NCI-H345 treated with DMSO at 0.1 percent for 48 hours (cell line): ENCODE measurements at regions not wholly inside any gene's neighbourhood (a gene's known extent, or its start where the extent isn't known, plus 50 kb on each side); places are given as distances from the start of the nearest gene placed in this dataset.

Experiments
- DNase-seq: peaks from one replicate; lab custom pipeline; 2025; ENCODE audit not compliant: unreplicated experiment; lab: John Stamatoyannopoulos, UW

DNA sequence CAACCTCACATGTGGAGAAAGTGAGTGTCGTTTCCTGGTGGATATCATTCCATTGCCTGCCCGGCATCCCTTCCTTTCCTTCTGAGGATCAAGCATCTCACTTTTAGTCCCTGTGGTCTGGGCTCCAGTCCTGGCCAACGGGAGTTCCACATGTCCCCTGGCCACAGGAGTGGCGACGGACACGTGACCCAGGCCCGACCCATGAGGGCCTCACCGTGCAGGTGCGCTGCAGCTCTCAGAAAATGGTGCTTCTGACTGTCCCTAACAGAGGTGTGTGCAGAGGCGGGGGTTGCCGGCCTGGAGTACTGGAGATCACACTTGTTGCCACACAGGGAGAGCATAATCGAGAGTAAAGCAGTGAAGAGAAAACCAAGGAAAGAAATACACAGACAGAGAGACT lies 476.9 kb upstream of the FRG1 start:
- DNase-seq, result no peak

DNA sequence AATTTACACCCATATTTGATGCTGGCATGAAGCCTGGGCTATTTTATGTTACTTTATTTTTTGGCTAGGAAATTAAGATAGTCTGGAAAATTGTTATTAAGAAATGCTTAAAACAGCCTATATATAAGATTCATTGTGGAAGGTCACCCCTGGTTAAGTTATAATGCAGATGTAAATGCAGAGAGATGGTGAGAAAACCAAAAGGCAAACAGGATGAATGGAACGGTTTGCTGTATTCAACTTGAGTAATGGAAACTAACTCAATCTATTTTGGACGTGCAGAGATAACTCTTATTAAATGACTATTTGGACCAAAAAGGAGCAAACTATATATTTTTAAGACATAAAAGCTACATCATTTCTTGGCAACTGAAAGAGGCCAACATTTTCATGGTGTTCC lies 446.3 kb upstream of the FRG1 start:
- DNase-seq, result no peak

DNA sequence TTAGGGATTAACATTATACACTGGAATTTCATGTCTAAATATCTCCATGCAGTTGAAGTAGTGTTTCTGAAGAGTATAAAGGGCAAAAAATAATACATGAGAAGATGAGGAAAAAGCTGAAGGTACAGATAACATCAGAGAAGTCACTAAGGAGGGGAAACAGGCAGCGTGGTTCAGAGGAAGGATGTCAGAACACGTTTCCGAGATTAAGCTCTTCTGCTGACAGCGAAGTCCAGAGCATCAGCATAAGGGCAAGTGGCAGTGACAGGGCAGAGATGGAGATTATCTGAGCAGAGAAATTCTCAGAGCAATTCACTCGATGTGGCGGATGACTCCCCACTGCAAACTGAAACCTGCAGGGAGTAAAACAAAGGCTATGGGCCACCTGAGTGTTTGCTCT lies 443.2 kb upstream of the FRG1 start:
- no peak for DNase-seq

DNA sequence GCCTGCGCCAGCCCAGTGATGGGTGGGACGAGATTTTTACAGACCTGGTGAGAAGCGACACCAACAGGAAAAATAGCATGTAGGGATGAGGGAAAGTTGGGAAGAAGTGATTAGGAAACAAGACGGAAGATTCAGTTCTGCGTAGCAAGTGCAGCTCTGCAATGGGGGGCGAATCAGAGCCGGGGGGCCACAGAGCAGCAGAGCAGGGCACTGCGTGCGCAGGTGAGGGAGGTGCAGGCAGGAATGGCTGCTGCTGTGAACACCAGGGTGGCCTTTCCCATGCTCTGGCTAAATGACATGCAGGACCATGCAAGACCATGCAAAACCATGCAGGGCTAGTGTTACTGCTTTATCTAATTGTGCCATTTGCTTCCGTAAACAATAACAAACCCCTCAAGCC lies 442.7 kb upstream of the FRG1 start:
- DNase-seq, result no peak

DNA sequence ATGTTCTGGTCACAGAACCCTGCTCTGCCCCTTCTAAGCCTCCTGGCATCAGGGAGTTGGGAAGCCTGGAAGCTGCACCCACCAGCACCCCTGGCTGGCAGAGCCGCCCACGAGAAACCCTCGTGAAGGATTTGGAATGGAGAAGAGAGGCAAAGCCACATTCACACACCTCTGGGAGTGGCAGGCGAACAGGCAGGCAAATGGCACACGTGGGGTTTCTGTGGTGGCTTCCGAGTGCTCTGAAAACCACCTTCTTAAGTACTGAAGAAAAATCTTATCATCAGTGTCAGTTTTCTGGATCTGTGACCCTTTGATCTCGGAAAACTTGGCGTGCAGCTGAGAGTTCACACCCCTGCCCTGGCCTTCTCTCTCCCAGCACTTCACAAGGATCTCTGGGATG lies 442.2 kb upstream of the FRG1 start:
- DNase-seq, result no peak

DNA sequence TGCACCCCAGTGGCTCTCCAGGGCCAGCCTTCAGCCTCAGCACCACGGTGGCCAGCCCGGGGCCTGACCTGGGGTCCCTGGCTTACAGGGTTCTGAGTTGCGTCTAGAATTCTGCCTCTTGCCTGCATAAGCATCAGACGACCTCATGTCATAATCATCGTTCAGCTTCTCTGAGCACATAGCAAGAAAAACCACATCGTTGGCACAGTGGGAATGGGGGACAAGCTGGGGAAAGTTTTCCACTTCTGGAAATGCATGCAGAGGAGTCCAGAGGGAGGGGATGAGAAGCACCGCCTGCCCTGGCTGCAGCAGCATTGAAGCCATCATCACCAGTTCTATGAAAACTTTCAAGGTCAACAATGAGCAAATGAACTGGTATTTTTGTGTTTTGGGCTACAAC lies 441.0 kb upstream of the FRG1 start:
- no peak for DNase-seq

DNA sequence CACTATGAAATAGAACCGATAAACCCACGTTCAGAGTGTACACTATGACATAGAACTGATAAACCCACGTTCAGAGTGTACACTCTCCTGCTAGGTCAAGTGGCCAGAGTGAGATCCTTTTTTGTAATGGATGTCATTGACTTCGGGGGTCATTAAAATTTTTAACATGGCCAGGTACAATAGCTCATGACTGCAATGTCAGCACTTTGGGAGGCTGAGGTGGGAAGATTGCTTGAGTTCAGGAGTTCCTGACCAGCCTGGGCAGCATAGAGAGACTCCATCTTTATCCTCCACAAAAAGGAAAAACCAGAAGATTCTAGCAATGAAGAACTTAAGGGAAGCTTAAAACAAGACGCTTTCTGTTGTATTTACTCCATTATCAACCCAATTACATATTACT lies 439.7 kb upstream of the FRG1 start:
- DNase-seq, result no peak

DNA sequence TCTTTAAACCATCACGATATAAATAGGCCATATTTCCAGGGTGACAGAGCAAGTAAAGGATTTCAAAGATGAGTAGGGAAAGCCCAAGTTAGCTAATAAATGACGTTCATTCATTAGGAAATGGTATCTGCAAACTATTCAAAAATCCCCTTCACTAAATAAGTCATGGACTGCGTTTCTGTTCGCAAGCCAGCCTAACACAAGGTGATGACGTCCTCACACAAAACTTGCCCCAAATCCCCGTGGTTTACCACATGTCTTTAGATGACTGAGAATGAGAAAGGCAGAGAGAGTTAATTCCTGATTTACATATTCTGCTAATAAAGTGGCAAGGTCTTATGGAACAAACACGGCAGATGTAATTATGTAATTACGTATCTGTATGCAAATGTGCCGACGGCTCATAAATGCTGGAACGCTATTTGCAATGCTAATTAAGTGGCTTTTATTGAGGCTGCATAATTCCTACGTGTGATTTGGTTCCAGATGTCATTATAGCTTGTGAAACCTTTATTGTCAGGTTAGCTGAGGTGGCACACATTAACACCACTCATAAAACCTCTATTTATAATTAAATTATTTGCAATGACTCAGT lies 437.7 kb upstream of the FRG1 start:
- no peak for DNase-seq

DNA sequence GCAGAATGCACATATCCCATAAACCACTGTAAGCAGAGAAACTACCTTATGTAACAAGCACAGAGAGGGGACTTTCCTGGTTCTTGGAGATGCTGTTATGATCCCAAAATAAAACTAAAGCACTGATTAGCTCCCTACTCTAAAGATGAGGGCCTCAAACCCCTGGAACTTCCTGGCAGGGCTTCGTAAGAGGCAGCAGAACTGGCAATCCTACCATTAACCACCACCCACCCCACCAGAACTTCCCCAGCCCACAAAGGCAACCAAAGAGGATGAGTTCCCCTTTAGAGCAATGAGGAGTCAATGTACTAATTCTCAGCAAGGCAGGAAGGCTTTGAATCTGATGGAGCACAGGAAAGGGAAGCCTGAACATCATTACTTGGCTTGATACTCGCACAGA lies 436.5 kb upstream of the FRG1 start:
- DNase-seq, result no peak

DNA sequence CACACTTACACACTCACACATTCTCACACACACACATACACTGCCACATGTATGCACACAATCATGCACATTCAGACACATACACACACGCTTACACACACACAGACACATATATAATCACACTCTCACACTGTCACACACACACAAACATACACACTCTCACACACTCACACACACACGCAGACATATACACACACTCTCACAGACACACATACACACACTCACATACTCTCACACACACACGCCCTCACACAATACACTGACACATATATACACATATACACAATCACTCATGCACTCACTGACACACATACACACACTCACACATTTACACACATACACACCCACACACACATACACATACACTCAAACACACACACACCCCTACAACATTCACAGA lies 435.3 kb upstream of the FRG1 start:
- DNase-seq, result no peak

DNA sequence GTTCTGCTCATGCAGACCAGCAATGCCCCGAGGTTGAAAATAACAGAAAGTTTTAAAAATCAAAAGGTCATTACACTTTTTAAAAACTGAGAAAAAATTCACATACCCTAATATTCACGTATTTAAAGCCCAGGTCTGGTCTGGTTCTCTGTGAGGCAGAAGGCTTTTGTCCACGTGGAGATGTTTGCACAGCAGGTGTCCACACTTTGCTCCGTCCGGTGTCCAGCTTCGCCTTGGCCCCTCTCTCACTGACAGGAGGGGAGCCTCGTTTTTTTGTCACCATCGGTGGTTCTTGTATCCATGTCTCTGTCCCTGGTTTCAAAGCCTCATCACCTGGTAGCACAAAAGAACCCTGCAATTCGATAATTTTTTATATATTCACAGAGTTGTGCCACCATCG lies 434.6 kb upstream of the FRG1 start:
- no peak for DNase-seq

DNA sequence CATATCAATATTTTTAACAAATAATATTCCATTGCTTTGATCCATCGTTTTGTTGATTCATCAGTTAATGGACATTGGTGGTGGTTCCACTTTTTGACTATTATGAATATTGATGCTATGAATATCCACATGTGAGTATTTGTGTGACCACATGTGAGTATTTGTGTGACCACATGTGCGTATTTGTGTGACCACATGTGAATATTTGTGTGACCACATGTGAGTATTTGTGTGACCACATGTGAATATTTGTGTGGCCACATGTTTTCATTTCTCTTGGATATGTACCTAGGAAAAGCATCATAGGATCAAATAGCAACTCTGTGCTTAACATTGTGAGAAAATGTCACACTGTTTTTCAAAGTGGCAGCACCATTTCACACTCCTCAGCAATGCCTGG lies 433.6 kb upstream of the FRG1 start:
- no peak for DNase-seq

DNA sequence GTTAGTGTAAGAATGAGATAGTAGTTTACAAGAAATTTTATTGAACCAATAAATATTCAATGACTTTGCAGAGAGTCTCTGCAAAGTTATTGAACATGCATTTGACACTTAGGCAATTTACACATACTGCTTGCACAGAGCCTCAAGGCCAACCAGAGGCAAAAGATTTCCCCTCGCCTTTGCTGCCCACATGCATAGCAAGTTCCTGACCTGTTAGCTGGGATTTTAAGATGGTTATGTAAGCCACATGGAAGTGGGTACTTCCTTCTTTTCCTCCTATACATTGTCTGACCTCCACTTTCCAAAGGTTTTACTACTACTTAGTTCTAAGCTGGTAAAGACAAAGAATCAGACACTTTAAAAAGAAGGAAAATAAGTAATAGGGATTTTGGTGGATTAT lies 430.1 kb upstream of the FRG1 start:
- DNase-seq, result no peak

DNA sequence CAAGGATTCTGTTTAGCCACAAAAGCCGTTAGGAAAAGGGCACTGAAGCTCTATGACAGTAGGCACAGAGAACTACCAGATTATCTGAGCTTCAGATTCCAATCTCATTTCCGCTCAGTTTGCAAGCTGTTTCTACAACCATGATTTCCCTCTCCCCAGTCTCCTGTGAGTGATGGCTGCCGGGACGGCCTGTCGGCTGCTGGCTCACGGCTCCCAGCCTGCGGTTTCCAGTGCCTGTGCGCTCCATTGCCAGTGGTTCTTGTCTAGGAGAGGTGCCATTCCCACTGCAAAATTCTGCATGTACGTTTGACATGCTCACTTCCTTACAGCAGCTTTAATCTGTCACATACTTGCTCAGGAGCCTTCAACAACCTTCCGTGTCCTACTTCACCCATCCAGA lies 429.1 kb upstream of the FRG1 start:
- DNase-seq, result no peak

DNA sequence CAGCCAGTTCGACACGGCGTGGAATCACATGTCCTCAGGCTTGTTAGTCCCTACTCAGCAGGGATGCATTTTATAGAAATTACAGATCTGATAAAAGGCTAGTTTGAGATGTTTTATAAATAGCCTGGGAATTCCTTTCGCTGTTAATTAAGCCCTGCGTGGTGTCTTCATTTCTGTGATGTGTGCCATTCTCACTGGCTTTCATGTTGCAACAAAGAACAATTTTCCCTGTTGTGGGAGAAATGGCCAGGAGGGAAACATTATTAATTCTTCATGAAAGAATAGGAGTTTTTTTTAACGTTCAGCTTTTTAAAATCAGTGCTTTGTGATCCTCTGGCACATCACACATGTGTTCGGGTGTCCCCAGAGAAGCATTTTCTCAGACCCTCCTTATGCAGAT lies 427.3 kb upstream of the FRG1 start:
- DNase-seq, result no peak

DNA sequence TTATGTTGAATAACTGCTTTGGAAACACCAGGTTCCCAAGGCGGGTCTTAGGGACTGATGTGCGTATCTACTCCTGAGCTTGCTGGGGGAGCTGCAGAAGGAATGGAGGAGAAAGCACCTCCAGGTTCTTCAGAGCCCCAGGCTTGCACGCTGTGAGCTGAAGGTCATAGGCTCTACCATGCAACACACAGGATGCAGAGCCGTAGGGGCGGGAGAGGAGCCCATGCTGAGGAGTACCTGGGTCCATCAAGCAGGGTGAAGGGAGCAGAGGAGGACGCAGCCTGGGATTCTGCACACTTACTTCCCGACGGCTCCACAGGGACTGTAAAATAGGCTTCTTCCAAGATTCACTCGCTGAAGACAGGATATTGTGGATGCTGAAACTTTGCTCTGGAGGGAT lies 426.5 kb upstream of the FRG1 start:
- DNase-seq, result no peak

DNA sequence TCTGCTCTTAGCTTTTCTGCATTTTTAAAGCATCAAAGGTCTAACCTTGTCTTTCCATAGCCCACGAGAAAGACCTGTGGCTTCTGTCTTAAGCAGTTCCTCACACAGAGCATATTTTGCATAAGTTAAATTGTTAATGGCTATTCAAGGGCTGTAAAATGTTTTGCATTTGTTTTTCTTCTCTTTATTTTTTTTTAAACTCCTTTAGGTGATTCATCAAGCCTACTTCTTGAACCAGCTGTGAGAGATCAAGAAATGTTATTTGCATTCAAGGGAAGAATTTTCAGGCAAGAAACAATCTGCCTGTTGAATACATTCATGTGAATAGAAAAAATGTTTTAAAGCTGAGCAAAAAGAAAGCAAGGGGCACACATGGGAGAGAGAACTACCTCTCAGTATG lies 423.8 kb upstream of the FRG1 start:
- DNase-seq, result no peak

DNA sequence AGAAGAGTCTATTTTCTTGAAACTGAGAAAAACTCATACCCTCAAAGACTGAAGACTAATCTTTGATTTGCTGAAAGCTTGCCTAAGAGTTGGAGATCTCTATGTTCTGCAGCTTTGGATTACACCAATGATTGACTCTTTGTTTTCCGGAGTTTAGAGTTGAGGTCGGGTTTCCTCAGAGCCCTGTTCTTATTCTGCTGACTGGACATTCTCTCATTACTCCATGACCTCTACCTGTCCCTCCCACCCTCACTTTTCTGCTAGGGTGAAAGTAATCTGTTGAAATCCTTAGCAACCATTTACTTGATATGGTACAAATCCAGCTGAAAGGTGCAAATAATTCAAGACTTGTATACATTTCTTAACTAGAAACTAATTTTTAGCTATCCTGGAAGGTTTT lies 421.5 kb upstream of the FRG1 start:
- DNase-seq, result no peak

DNA sequence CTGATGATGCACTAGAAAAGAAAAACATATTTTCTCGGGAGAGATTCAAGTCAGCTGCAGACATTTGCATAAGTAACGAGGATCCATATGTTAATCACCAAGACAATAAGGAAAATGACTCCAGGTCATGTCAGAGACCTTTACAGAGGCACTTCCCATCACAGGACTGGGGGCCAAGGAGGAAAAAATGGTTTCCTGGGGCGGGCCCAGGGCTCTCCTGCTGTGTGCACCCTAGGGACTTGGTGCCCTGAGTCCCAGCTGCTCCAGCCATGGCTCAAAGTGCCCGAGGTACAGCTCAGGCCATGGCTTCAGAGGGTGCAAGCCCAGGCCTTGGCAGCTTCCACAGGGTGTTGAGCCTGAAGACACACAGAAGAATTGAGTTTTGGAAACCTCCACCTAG lies 415.4 kb upstream of the FRG1 start:
- no peak for DNase-seq

DNA sequence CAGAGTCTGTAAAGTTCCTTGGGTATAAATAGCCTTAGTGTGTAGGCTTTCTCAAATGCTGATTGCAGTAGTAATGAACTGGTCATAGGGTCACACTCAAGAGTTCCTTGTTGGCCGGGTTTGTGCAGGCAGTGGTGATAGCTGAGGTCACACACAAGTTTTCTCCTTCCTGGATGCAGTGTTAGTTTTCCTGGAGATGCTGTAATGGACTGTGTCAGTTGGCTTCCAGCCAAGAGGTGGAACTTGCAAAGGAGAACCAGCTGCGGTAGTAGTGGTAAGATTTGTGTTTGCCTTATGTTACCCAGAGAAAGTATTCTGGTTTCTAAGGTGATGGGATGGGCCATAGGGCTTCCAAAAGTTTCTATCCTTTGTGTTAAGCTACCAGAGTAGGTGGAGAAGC lies 409.8 kb upstream of the FRG1 start:
- no peak for DNase-seq

DNA sequence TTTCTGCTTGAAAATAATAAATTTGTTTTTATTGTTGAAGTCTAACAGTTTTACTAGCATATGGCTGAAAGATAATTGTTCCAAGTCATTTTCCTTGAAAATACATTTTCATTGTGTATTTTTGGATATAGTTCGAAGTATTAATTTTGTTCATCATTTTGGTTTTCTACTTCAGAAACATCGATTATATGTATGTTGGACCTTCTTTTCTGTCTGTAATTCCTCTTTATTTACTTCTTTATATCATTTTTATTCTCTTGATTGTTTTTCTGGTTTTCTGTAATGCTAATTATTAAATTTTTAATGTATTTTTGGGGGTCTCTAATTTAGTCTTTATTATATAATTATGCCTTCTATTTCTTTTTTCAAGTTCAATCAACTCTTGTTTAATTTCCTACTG lies 407.1 kb upstream of the FRG1 start:
- DNase-seq, result no peak

DNA sequence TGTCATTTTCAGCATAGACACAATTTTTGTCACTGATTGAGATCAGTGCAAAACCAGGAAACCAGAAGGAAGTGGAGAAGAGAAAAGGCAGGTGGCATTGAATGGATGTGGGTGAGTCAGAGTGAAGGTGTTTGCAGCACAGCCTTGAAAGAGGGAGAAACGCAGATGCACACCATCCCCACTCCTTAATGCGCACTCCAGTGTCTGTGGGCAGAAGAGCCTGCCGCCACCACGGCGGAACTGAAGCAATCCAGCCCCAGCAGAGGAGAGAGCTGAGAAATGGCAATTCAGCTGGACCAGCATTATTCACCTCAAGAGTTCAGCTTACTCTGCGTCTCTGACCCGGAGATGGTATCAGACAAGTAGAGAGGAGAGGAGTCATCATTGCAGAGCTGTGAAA lies 393.1 kb upstream of the FRG1 start:
- no peak for DNase-seq

DNA sequence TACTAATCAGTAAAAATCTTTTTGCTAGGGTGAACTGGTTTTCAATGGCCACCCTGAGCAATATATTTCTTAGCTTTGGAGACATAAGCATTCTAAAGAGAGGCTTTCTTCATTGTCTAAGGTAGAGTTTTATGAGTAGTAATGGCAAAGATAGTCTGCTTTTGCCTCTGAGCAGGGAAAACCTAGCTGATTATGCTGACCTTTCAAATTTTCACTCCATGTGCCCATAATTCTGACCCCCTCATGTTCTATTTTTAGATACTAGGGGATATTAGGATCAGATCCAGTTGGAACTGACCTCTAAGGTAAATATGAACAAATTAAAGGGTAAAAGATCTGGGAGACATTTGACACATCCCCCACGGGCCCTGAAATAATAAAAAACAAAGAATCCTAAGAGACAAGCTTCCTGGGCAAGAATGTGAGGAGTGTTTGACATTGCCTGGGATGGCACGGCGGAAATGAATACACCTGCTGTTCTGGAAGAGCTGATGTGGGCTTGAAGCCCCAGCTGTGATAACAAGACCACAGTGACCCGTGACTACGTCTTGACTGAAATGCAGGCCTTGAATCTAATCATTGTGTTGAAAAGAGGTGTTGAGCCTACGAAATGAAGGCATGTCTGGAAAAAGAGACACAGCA lies 392.1 kb upstream of the FRG1 start:
- DNase-seq, result no peak
